ENCODE measurements at regions not wholly inside any gene's neighbourhood (a gene's known extent, or its start where the extent isn't known, plus 50 kb on each side); places are given as distances from the start of the nearest gene placed in this dataset.

- dilution Hi-C loops (cut with MboI; ENCODE audit: extremely low pct_ligation_motif_present, low sequenced_read_pairs) (no loop called here), intact Hi-C loops (cut with micrococcal nuclease) (no loop called here)
- Histone ChIP-seq H3K27me3 (ENCODE audit: control insufficient read depth in 2 of 2, insufficient read depth in 2 of 2, low read length in 2 of 2) (peaks cover 0 to 2% of the 10 kb centered on the region in 2 experiments), H3K4me2 (ENCODE audit: insufficient read depth, low read length) (no peak overlapping the region), H4K20me1 (replicated peaks; ENCODE audit: control insufficient read depth, extremely low read depth, insufficient read depth, low read length) (no peaks in the 10 kb centered on the region), H3K4me3 (replicated peaks in 1 of 3; ENCODE audit: insufficient read depth in 1 of 3, low read depth in 1 of 3, low read length in 3 of 3) (no peak overlapping the region), H3K9me3 (replicated peaks; ENCODE audit: control insufficient read depth, insufficient read depth, low read length) (no peaks in the 10 kb centered on the region), H3K36me3 (ENCODE audit: control insufficient read depth in 2 of 2, extremely low read depth in 1 of 2, insufficient read depth in 2 of 2, low read length in 2 of 2) (no peaks in the 10 kb centered on the region), H3K9ac (replicated peaks; ENCODE audit: extremely low read depth, insufficient read depth, low read length) (no peak overlapping the region), H2AFZ (ENCODE audit: low read depth, low read length) (no peak overlapping the region), H3K79me2 (ENCODE audit: control insufficient read depth, insufficient read depth, low read length) (no peaks in the 10 kb centered on the region), H3K9me1 (replicated peaks; ENCODE audit: control insufficient read depth, extremely low read depth, insufficient read depth, low read length) (no peaks in the 10 kb centered on the region), H3K4me1 (ENCODE audit: control insufficient read depth, extremely low read depth, insufficient read depth, low read length) (no peaks in the 10 kb centered on the region), H3K27ac (ENCODE audit: insufficient read depth, low read depth, low read length) (no peak overlapping the region)
- no peak for FAIRE-seq
- TF ChIP-seq FOS (IDR thresholded peaks at IDR 0.05; ENCODE audit: borderline replicate concordance, insufficient read depth, low read length) (no peak), JUN (IDR thresholded peaks at IDR 0.05; ENCODE audit: borderline replicate concordance, insufficient read depth, insufficient read length, low read depth) (no peak), EZH2 (IDR thresholded peaks at IDR 0.05; ENCODE audit: borderline replicate concordance, low read depth, low read length, severe bottlenecking) (no peak), GATA2 (IDR thresholded peaks at IDR 0.05; ENCODE audit: insufficient read depth, insufficient read length, low read depth, low read length) (no peak), CTCF (IDR thresholded peaks at IDR 0.05; ENCODE audit: extremely low read depth in 1 of 2, insufficient read depth in 1 of 2, low read depth in 1 of 2, low read length in 2 of 2) (no peak), MAX (IDR thresholded peaks at IDR 0.05; ENCODE audit: insufficient read depth, insufficient read length) (no peak), MYC (IDR thresholded peaks at IDR 0.05; ENCODE audit: low read depth, low read length) (no peak), POLR2A (IDR thresholded peaks at IDR 0.05; ENCODE audit: low read depth, low read length) (no peak)
- ChIA-PET CTCF (no interaction called here), POLR2A (no interaction called here)
- no TSS peak for BruUV-seq (replicated peaks)
- DNase-seq (ENCODE audit: low read depth, low spot score), result no peak
Measured at GRCh38 chr7:13189668-13190067, 502.2 kb downstream of the ARL4A start.

Data from endothelial cell of umbilical vein (primary cell).